SU-DHL-6 (cell line): ENCODE measurements at regions not wholly inside any gene's neighbourhood (a gene's known extent, or its start where the extent isn't known, plus 50 kb on each side); places are given as distances from the start of the nearest gene placed in this dataset.

Experiments
- H2AFZ ChIP-seq: fragments of 200-600 bp; sonication (generic); 2 replicates; pipeline ENCODE4 v1.6.1; 2014; ENCODE audit warnings: low read depth, mild to moderate bottlenecking, moderate library complexity, mixed read lengths, antibody characterized with exemption, low read length; ENCODE audit not compliant: severe bottlenecking
- H3F3A ChIP-seq: fragments of 200-600 bp; shearing (Covaris generic); 2 replicates; pipeline ENCODE4 v1.6.0; 2016; ENCODE audit warnings: antibody characterized with exemption, mild to moderate bottlenecking; ENCODE audit not compliant: insufficient read depth
- H3K27ac ChIP-seq: fragments of 200-600 bp; sonication (generic); 2 replicates; pipeline ENCODE4 v1.5.1; 2016; ENCODE audit warnings: low read depth, mild to moderate bottlenecking, low read length, moderate library complexity, mixed read lengths
- H3K27me3 ChIP-seq: fragments of 200-600 bp; sonication (generic), shearing (Covaris generic); 2 replicates; pipeline ENCODE4 v1.6.0; 2014; ENCODE audit warnings: mild to moderate bottlenecking, low read length
- H3K36me3 ChIP-seq: fragments of 200-600 bp; sonication (generic); 2 replicates; pipeline ENCODE4 v1.6.1; 2014; ENCODE audit warnings: mild to moderate bottlenecking, low read length, mixed read lengths
- H3K4me2 ChIP-seq: fragments of 300-600, 200-600 bp; shearing (Covaris generic), sonication (generic); 2 replicates; pipeline ENCODE4 v1.6.0; 2014; ENCODE audit warnings: low read length, low read depth, mild to moderate bottlenecking; ENCODE audit not compliant: poor library complexity, severe bottlenecking
- H3K4me3 ChIP-seq: fragments of 200-600 bp; sonication (generic); 2 replicates; pipeline ENCODE4 v1.5.1; 2014; ENCODE audit warnings: antibody characterized with exemption, low read length, mild to moderate bottlenecking, mixed read lengths; ENCODE audit not compliant: insufficient read depth, poor library complexity, severe bottlenecking
- H3K79me2 ChIP-seq: fragments of 200-600 bp; sonication (generic); 2 replicates; pipeline ENCODE4 v1.6.1; 2014; ENCODE audit warnings: mild to moderate bottlenecking, low read length, moderate library complexity; ENCODE audit not compliant: insufficient read depth
- H3K9ac ChIP-seq: fragments of 200-600 bp; sonication (generic); 2 replicates; pipeline ENCODE4 v1.7.0; 2014; ENCODE audit warnings: mild to moderate bottlenecking, low read length
- H3K9me2 ChIP-seq: fragments of 200-600 bp; sonication (generic); replicated peaks from 2 replicates; pipeline ENCODE4 v1.6.1; 2014; ENCODE audit warnings: low read length; ENCODE audit not compliant: insufficient read depth
- H3K9me3 ChIP-seq: fragments of 200-600 bp; sonication (generic); 2 replicates; pipeline ENCODE4 v1.6.1; 2014; ENCODE audit warnings: low read length, mixed read lengths; ENCODE audit not compliant: insufficient read depth
- H4K20me1 ChIP-seq: fragments of 200-600 bp; sonication (generic); 2 replicates; pipeline ENCODE4 v1.6.1; 2014; ENCODE audit warnings: low read depth, mild to moderate bottlenecking, antibody characterized with exemption, low read length, moderate library complexity, mixed read lengths
- CTCF ChIP-seq: fragments of 200-600 bp; sonication (generic); IDR thresholded peaks from one replicate; pipeline ENCODE4 v1.5.1; 2017; ENCODE audit warnings: antibody characterized with exemption, mild to moderate bottlenecking, low read length, moderate library complexity; ENCODE audit not compliant: insufficient read depth, poor library complexity, severe bottlenecking
- EZH2phosphoT487 ChIP-seq: fragments of 200-600 bp; sonication (generic), shearing (Covaris generic); conservative IDR thresholded peaks from 2 replicates; pipeline ENCODE4 v1.6.1; 2018; ENCODE audit warnings: mild to moderate bottlenecking, antibody characterized with exemption, low read length, moderate library complexity, mixed read lengths

- H3K9ac ChIP-seq = no peak overlapping the region
- TF ChIP-seq CTCF (no peak), EZH2phosphoT487 (no peak)
- no peaks in the 10 kb centered on the region for H3K36me3 ChIP-seq
Observed at GRCh38 chr7:89826121-89826520, 328.1 kb upstream of the STEAP1 start.

GRCh38 chr7:89826557-89826956, 327.7 kb upstream of the STEAP1 start:
- no peaks in the 10 kb centered on the region for H3F3A ChIP-seq
- TF ChIP-seq EZH2phosphoT487 (no peak), CTCF (no peak)
- H3K9me3 ChIP-seq = no peaks in the 10 kb centered on the region
- H3K9ac ChIP-seq = no peak overlapping the region
- no peak overlapping the region for H3K27ac ChIP-seq
- no peak overlapping the region for H3K4me3 ChIP-seq
- no peaks in the 10 kb centered on the region for H3K36me3 ChIP-seq
- no peaks in the 10 kb centered on the region for H3K27me3 ChIP-seq
- no peaks in the 10 kb centered on the region for H3K9me2 ChIP-seq
- no peak overlapping the region for H2AFZ ChIP-seq
- H3K79me2 ChIP-seq = no peaks in the 10 kb centered on the region
- H3K4me2 ChIP-seq = no peak overlapping the region
- H4K20me1 ChIP-seq = no peaks in the 10 kb centered on the region

More at GRCh38 chr7:89826121-89826520, 328.1 kb upstream of the STEAP1 start:
- no peak overlapping the region for H3K4me3 ChIP-seq
- H3K9me2 ChIP-seq = no peaks in the 10 kb centered on the region
- no peak overlapping the region for H3K27ac ChIP-seq
- H3K27me3 ChIP-seq = no peaks in the 10 kb centered on the region
- no peak overlapping the region for H3K4me2 ChIP-seq
- H3F3A ChIP-seq = no peaks in the 10 kb centered on the region
- no peaks in the 10 kb centered on the region for H3K9me3 ChIP-seq
- H4K20me1 ChIP-seq = no peaks in the 10 kb centered on the region
- no peaks in the 10 kb centered on the region for H3K79me2 ChIP-seq
- H2AFZ ChIP-seq = no peak overlapping the region

- no peak overlapping the region for H3K4me3 ChIP-seq
- H3K79me2 ChIP-seq = no peaks in the 10 kb centered on the region
- H3K4me2 ChIP-seq = no peak overlapping the region
- no peaks in the 10 kb centered on the region for H3K27me3 ChIP-seq
- no peaks in the 10 kb centered on the region for H3F3A ChIP-seq
- H4K20me1 ChIP-seq = no peaks in the 10 kb centered on the region
- no peaks in the 10 kb centered on the region for H3K9me3 ChIP-seq
- no peaks in the 10 kb centered on the region for H3K36me3 ChIP-seq
- no peak overlapping the region for H2AFZ ChIP-seq
- no peak overlapping the region for H3K9ac ChIP-seq
- no peak for TF ChIP-seq EZH2phosphoT487
- TF ChIP-seq CTCF = no peak
- H3K27ac ChIP-seq = no peak overlapping the region
- H3K9me2 ChIP-seq = no peaks in the 10 kb centered on the region
Observed at GRCh38 chr7:89837515-89837914, 316.8 kb upstream of the STEAP1 start.

- Histone ChIP-seq H3K9ac (no peak overlapping the region), H3K27me3 (no peaks in the 10 kb centered on the region), H3F3A (no peaks in the 10 kb centered on the region), H3K9me3 (no peaks in the 10 kb centered on the region), H2AFZ (no peak overlapping the region), H3K79me2 (no peaks in the 10 kb centered on the region), H3K4me3 (peak overlapping the region; percentile 13), H3K36me3 (no peaks in the 10 kb centered on the region), H3K27ac (no peak overlapping the region), H3K4me2 (peak overlapping the region; percentile 45), H3K9me2 (no peaks in the 10 kb centered on the region), H4K20me1 (no peaks in the 10 kb centered on the region)
- TF ChIP-seq EZH2phosphoT487 (no peak), CTCF (no peak)
Observed at GRCh38 chr7:89839329-89839728, 314.9 kb upstream of the STEAP1 start.
